Trophoblast cell (in vitro differentiated cells and primary cell): ENCODE measurements at regions not wholly inside any gene's neighbourhood (a gene's known extent, or its start where the extent isn't known, plus 50 kb on each side); places are given as distances from the start of the nearest gene placed in this dataset.

Experiments
- DNase-seq, 2 donors: peaks; one replicate each; pipeline ENCODE4 v3.0.0-alpha.2; 2016
- H2AFZ ChIP-seq: 2 replicates; pipeline ENCODE4 v1.6.1; 2013; ENCODE audit warnings: low read length, moderate library complexity, mild to moderate bottlenecking; ENCODE audit not compliant: insufficient read depth, poor library complexity
- H2AK5ac ChIP-seq: 2 replicates; pipeline ENCODE4 v1.6.1; 2013; ENCODE audit warnings: mild to moderate bottlenecking, low read length
- H2BK120ac ChIP-seq: 2 replicates; pipeline ENCODE4 v1.6.1; 2013; ENCODE audit warnings: low read length, mild to moderate bottlenecking, moderate library complexity; ENCODE audit not compliant: insufficient read depth, poor library complexity
- H2BK12ac ChIP-seq: 2 replicates; pipeline ENCODE4 v1.6.1; 2013; ENCODE audit warnings: mild to moderate bottlenecking, low read length, moderate library complexity
- H2BK5ac ChIP-seq: 2 replicates; pipeline ENCODE4 v1.6.1; 2013; ENCODE audit warnings: low read length, low read depth, moderate library complexity, mild to moderate bottlenecking; ENCODE audit not compliant: poor library complexity
- H3K14ac ChIP-seq: 2 replicates; pipeline ENCODE4 v1.6.1; 2013; ENCODE audit warnings: mild to moderate bottlenecking, low read length
- H3K18ac ChIP-seq: 2 replicates; pipeline ENCODE4 v1.6.1; 2013; ENCODE audit warnings: mild to moderate bottlenecking, low read length
- H3K23ac ChIP-seq: 2 replicates; pipeline ENCODE4 v1.6.1; 2013; ENCODE audit warnings: low read length
- H3K27ac ChIP-seq: 2 replicates; pipeline ENCODE4 v1.5.1; 2013; ENCODE audit warnings: low read depth, mild to moderate bottlenecking, inconsistent platforms, low read length, moderate library complexity
- H3K27me3 ChIP-seq: 2 replicates; pipeline ENCODE4 v1.6.1; 2013; ENCODE audit warnings: inconsistent platforms, mild to moderate bottlenecking, low read length, moderate library complexity; ENCODE audit not compliant: insufficient read depth
- H3K36me3 ChIP-seq, 2 experiments: 1 replicate in 1 of 2; 2 replicates in 1 of 2; pipeline ENCODE4 v1.6.1; 2013; ENCODE audit warnings: low read length in 2 of 2, mild to moderate bottlenecking in 2 of 2, moderate library complexity in 1 of 2; ENCODE audit not compliant: insufficient read depth in 2 of 2, control insufficient read depth in 1 of 2
- H3K4ac ChIP-seq: 2 replicates; pipeline ENCODE4 v1.6.1; 2013; ENCODE audit warnings: low read depth, mild to moderate bottlenecking, low read length, moderate library complexity
- H3K4me1 ChIP-seq, 2 experiments: 1 replicate in 1 of 2; 2 replicates in 1 of 2; pipeline ENCODE4 v1.6.1; 2013; ENCODE audit warnings: low read length in 2 of 2, mild to moderate bottlenecking in 2 of 2, moderate library complexity in 1 of 2; ENCODE audit not compliant: insufficient read depth in 2 of 2, control insufficient read depth in 1 of 2
- H3K4me2 ChIP-seq: 2 replicates; pipeline ENCODE4 v1.6.1; 2013; ENCODE audit warnings: inconsistent platforms, mild to moderate bottlenecking, low read length, moderate library complexity
- H3K4me3 ChIP-seq: 2 replicates; pipeline ENCODE4 v1.5.1; 2013; ENCODE audit warnings: mild to moderate bottlenecking, low read depth, low read length, inconsistent platforms
- H3K79me1 ChIP-seq: one replicate; pipeline ENCODE4 v1.6.1; 2013; ENCODE audit warnings: low read length
- H3K79me2 ChIP-seq: 2 replicates; pipeline ENCODE4 v1.6.1; 2013; ENCODE audit warnings: low read length, mild to moderate bottlenecking; ENCODE audit not compliant: control insufficient read depth, insufficient read depth, poor library complexity
- H3K9ac ChIP-seq: 2 replicates; pipeline ENCODE4 v1.6.1; 2013; ENCODE audit warnings: mild to moderate bottlenecking, low read length
- H3K9me3 ChIP-seq: 2 replicates; pipeline ENCODE4 v1.6.1; 2013; ENCODE audit warnings: low read depth, mild to moderate bottlenecking, control low read depth, inconsistent platforms, low read length; ENCODE audit not compliant: insufficient read depth
- H4K12ac ChIP-seq: 2 replicates; pipeline ENCODE4 v1.6.1; 2013; ENCODE audit warnings: low read depth, mild to moderate bottlenecking, low read length, moderate library complexity
- H4K8ac ChIP-seq: 2 replicates; pipeline ENCODE4 v1.6.1; 2013; ENCODE audit warnings: low read depth, mild to moderate bottlenecking, low read length, moderate library complexity
- H4K91ac ChIP-seq: one replicate; pipeline ENCODE4 v1.6.1; 2013; ENCODE audit warnings: low read depth, mild to moderate bottlenecking, low read length, moderate library complexity
- WGBS: extraction: QIAGEN DNeasy Blood & Tissue Kit; methylation state at CpG from one replicate; pipeline ENCODE4 v1.1.7; 2013; ENCODE audit warnings: missing lambda C conversion rate; ENCODE audit not compliant: insufficient read length, insufficient coverage; ENCODE audit errors: extremely low coverage; 5-methylcytosine and 5-hydroxymethylcytosine counted together

- Histone ChIP-seq H3K9me3 (no peaks in the 10 kb centered on the region), H4K8ac (no peak overlapping the region), H2BK5ac (no peak overlapping the region), H2AFZ (no peak overlapping the region), H3K18ac (no peak overlapping the region), H2AK5ac (no peak overlapping the region), H2BK120ac (no peak overlapping the region), H4K91ac (no peak overlapping the region), H3K4me3 (no peak overlapping the region), H3K36me3 (no peaks in the 10 kb centered on the region), H3K4ac (no peak overlapping the region), H3K27me3 (no peaks in the 10 kb centered on the region), H2BK12ac (no peak overlapping the region), H4K12ac (no peak overlapping the region), H3K9ac (no peak overlapping the region), H3K4me1 (no peaks in the 10 kb centered on the region), H3K4me2 (no peak overlapping the region), H3K23ac (no peak overlapping the region), H3K79me1 (no peaks in the 10 kb centered on the region), H3K27ac (no peak overlapping the region), H3K79me2 (no peaks in the 10 kb centered on the region), H3K14ac (no peak overlapping the region)
- WGBS, result no CpG with 5 or more reads among the region's 7 CpGs
- no peak for DNase-seq
These were observed 101.3 kb downstream of the AKAP11 start for GRCh38 chr13:42373048-42373812.

- H2BK12ac ChIP-seq, result no peak overlapping the region
- no peaks in the 10 kb centered on the region for H3K4me1 ChIP-seq
These were observed 103.7 kb downstream of the AKAP11 start for GRCh38 chr13:42375663-42376062.

GRCh38 chr13:42377640-42378382 lies 105.9 kb downstream of the AKAP11 start:
- Histone ChIP-seq H4K12ac (no peak overlapping the region), H4K8ac (no peak overlapping the region), H3K27me3 (no peaks in the 10 kb centered on the region), H3K9ac (no peak overlapping the region), H2AFZ (no peak overlapping the region), H3K18ac (no peak overlapping the region), H3K36me3 (no peaks in the 10 kb centered on the region), H3K4me3 (no peak overlapping the region), H2BK120ac (no peak overlapping the region), H3K79me2 (no peaks in the 10 kb centered on the region), H3K4me2 (no peak overlapping the region), H3K27ac (no peak overlapping the region), H3K4ac (no peak overlapping the region), H3K9me3 (peaks cover 3% of the 10 kb centered on the region), H2AK5ac (no peak overlapping the region), H4K91ac (no peak overlapping the region), H2BK5ac (no peak overlapping the region), H3K79me1 (no peaks in the 10 kb centered on the region), H3K14ac (no peak overlapping the region), H2BK12ac (no peak overlapping the region), H3K23ac (no peak overlapping the region), H3K4me1 (no peaks in the 10 kb centered on the region)
- WGBS, result no CpG with 5 or more reads among the region's 4 CpGs
- no peak for DNase-seq

More at GRCh38 chr13:42375663-42376062, 103.7 kb downstream of the AKAP11 start:
- Histone ChIP-seq H3K4ac (no peak overlapping the region), H3K9ac (no peak overlapping the region), H3K27me3 (no peaks in the 10 kb centered on the region), H3K79me1 (no peaks in the 10 kb centered on the region), H2BK120ac (no peak overlapping the region), H3K18ac (no peak overlapping the region), H4K91ac (no peak overlapping the region), H4K12ac (no peak overlapping the region), H3K9me3 (no peaks in the 10 kb centered on the region), H3K4me2 (no peak overlapping the region), H3K4me3 (no peak overlapping the region), H3K36me3 (no peaks in the 10 kb centered on the region), H3K27ac (no peak overlapping the region), H2AK5ac (no peak overlapping the region), H3K23ac (no peak overlapping the region), H3K14ac (no peak overlapping the region), H4K8ac (no peak overlapping the region), H2AFZ (no peak overlapping the region), H3K79me2 (no peaks in the 10 kb centered on the region), H2BK5ac (no peak overlapping the region)
- DNase-seq, result no peak

- no peak overlapping the region for H2BK120ac ChIP-seq
- no peak overlapping the region for H3K23ac ChIP-seq
- no peak overlapping the region for H3K27ac ChIP-seq
- H3K9ac ChIP-seq, result no peak overlapping the region
- no peak overlapping the region for H3K4ac ChIP-seq
- no peak overlapping the region for H3K4me2 ChIP-seq
- H3K79me1 ChIP-seq, result no peaks in the 10 kb centered on the region
- no peak overlapping the region for H2AK5ac ChIP-seq
- no CpG with 5 or more reads among the region's 3 CpGs for WGBS
- H2AFZ ChIP-seq, result no peak overlapping the region
- no peak overlapping the region for H4K91ac ChIP-seq
- no peak for DNase-seq
- H3K9me3 ChIP-seq, result peaks cover 3% of the 10 kb centered on the region
- H2BK5ac ChIP-seq, result no peak overlapping the region
- H3K4me1 ChIP-seq, result no peaks in the 10 kb centered on the region
- H4K12ac ChIP-seq, result no peak overlapping the region
- no peaks in the 10 kb centered on the region for H3K27me3 ChIP-seq
- H3K14ac ChIP-seq, result no peak overlapping the region
- H4K8ac ChIP-seq, result no peak overlapping the region
- H3K79me2 ChIP-seq, result no peaks in the 10 kb centered on the region
- no peak overlapping the region for H2BK12ac ChIP-seq
- H3K18ac ChIP-seq, result no peak overlapping the region
- no peak overlapping the region for H3K4me3 ChIP-seq
- no peaks in the 10 kb centered on the region for H3K36me3 ChIP-seq
These were observed 106.4 kb downstream of the AKAP11 start for GRCh38 chr13:42378383-42378780.
